ENCODE measurements at regions not wholly inside any gene's neighbourhood (a gene's known extent, or its start where the extent isn't known, plus 50 kb on each side); places are given as distances from the start of the nearest gene placed in this dataset.

- TF ChIP-seq CTCF (IDR thresholded peaks at IDR 0.05; ENCODE audit: extremely low read depth, low read depth, low read length) = no peak
- Histone ChIP-seq H3K4me3 (ENCODE audit: insufficient read depth, low read length) (no peak overlapping the region), H2AFZ (ENCODE audit: low read length) (no peak overlapping the region), H3K27ac (ENCODE audit: low read depth, low read length) (no peak overlapping the region), H3K4me2 (ENCODE audit: insufficient read depth, low read length) (no peak overlapping the region), H4K20me1 (ENCODE audit: insufficient read depth, low read length) (no peaks in the 10 kb centered on the region), H3K27me3 (ENCODE audit: insufficient read depth, low read length) (no peaks in the 10 kb centered on the region), H3K79me2 (ENCODE audit: insufficient read depth, low read length) (no peaks in the 10 kb centered on the region), H3K4me1 (ENCODE audit: insufficient read depth, low read length) (no peaks in the 10 kb centered on the region), H3K36me3 (ENCODE audit: insufficient read depth, low read length) (no peaks in the 10 kb centered on the region), H3K9me3 (ENCODE audit: low read depth, low read length) (no peaks in the 10 kb centered on the region)
- no peak for DNase-seq (ENCODE audit: insufficient read length, low spot score, missing footprints)
These were observed 272.9 kb downstream of the KLHL13 start for GRCh38 chrX:117843749-117844148.

GRCh38 chrX:117840645-117841044, 276.0 kb downstream of the KLHL13 start:
- DNase-seq (ENCODE audit: insufficient read length, low spot score, missing footprints) = no peak
- Histone ChIP-seq H3K4me2 (ENCODE audit: insufficient read depth, low read length) (no peak overlapping the region), H3K27ac (ENCODE audit: low read depth, low read length) (no peak overlapping the region), H3K79me2 (ENCODE audit: insufficient read depth, low read length) (no peaks in the 10 kb centered on the region), H3K4me3 (ENCODE audit: insufficient read depth, low read length) (no peak overlapping the region), H3K9me3 (ENCODE audit: low read depth, low read length) (no peaks in the 10 kb centered on the region), H3K27me3 (ENCODE audit: insufficient read depth, low read length) (no peaks in the 10 kb centered on the region), H3K36me3 (ENCODE audit: insufficient read depth, low read length) (no peaks in the 10 kb centered on the region), H4K20me1 (ENCODE audit: insufficient read depth, low read length) (no peaks in the 10 kb centered on the region), H2AFZ (ENCODE audit: low read length) (no peak overlapping the region), H3K4me1 (ENCODE audit: insufficient read depth, low read length) (no peaks in the 10 kb centered on the region)
- no peak for TF ChIP-seq CTCF (IDR thresholded peaks at IDR 0.05; ENCODE audit: extremely low read depth, low read depth, low read length)

- no peak for TF ChIP-seq CTCF (IDR thresholded peaks at IDR 0.05; ENCODE audit: extremely low read depth, low read depth, low read length)
- no peaks in the 10 kb centered on the region for H3K4me1 ChIP-seq (ENCODE audit: insufficient read depth, low read length)
- no peak overlapping the region for H3K4me2 ChIP-seq (ENCODE audit: insufficient read depth, low read length)
- H3K9me3 ChIP-seq (ENCODE audit: low read depth, low read length) = no peaks in the 10 kb centered on the region
- no peak overlapping the region for H3K27ac ChIP-seq (ENCODE audit: low read depth, low read length)
- no peak for DNase-seq (ENCODE audit: insufficient read length, low spot score, missing footprints)
- no peaks in the 10 kb centered on the region for H3K36me3 ChIP-seq (ENCODE audit: insufficient read depth, low read length)
- no peaks in the 10 kb centered on the region for H3K27me3 ChIP-seq (ENCODE audit: insufficient read depth, low read length)
- H3K79me2 ChIP-seq (ENCODE audit: insufficient read depth, low read length) = no peaks in the 10 kb centered on the region
- no peak overlapping the region for H3K4me3 ChIP-seq (ENCODE audit: insufficient read depth, low read length)
- H4K20me1 ChIP-seq (ENCODE audit: insufficient read depth, low read length) = no peaks in the 10 kb centered on the region
- no peak overlapping the region for H2AFZ ChIP-seq (ENCODE audit: low read length)
These were observed 277.1 kb downstream of the KLHL13 start for GRCh38 chrX:117839544-117839943.

- no peak for TF ChIP-seq CTCF (IDR thresholded peaks at IDR 0.05; ENCODE audit: extremely low read depth, low read depth, low read length)
- Histone ChIP-seq H3K36me3 (ENCODE audit: insufficient read depth, low read length) (no peaks in the 10 kb centered on the region), H3K9me3 (ENCODE audit: low read depth, low read length) (no peaks in the 10 kb centered on the region), H3K4me1 (ENCODE audit: insufficient read depth, low read length) (no peaks in the 10 kb centered on the region), H3K4me2 (ENCODE audit: insufficient read depth, low read length) (no peak overlapping the region), H3K27ac (ENCODE audit: low read depth, low read length) (no peak overlapping the region), H3K27me3 (ENCODE audit: insufficient read depth, low read length) (no peaks in the 10 kb centered on the region), H3K79me2 (ENCODE audit: insufficient read depth, low read length) (no peaks in the 10 kb centered on the region), H3K4me3 (ENCODE audit: insufficient read depth, low read length) (no peak overlapping the region), H4K20me1 (ENCODE audit: insufficient read depth, low read length) (no peaks in the 10 kb centered on the region), H2AFZ (ENCODE audit: low read length) (no peak overlapping the region)
- no peak for DNase-seq (ENCODE audit: insufficient read length, low spot score, missing footprints)
These were observed 277.9 kb downstream of the KLHL13 start for GRCh38 chrX:117838581-117839331.

All from osteoblast (primary cell).